Keratinocyte (primary cell): ENCODE measurements at regions not wholly inside any gene's neighbourhood (a gene's known extent, or its start where the extent isn't known, plus 50 kb on each side); places are given as distances from the start of the nearest gene placed in this dataset.

Experiments used
- DNase-seq: peaks from one replicate; pipeline ENCODE4 v3.0.0-alpha.2; 2011; ENCODE audit warnings: low read depth, missing footprints, low spot score
- FAIRE-seq: peaks from 2 replicates; lab custom pipeline; 2011; peaks lifted over from hg19 to GRCh38; lab: Jason Lieb, UNC
- H2AFZ ChIP-seq: 2 replicates; pipeline ENCODE4 v1.6.0; 2012; ENCODE audit warnings: low read length, control low read depth, inconsistent platforms; ENCODE audit not compliant: control insufficient read depth
- H3K27ac ChIP-seq: 2 replicates; pipeline ENCODE4 v1.5.1; 2011; ENCODE audit warnings: low read length; ENCODE audit not compliant: control insufficient read depth, insufficient read depth
- H3K27me3 ChIP-seq: 3 replicates; pipeline ENCODE4 v1.6.0; 2011; ENCODE audit warnings: low read length; ENCODE audit not compliant: control insufficient read depth, insufficient read depth; ENCODE audit errors: extremely low read depth
- H3K36me3 ChIP-seq, 2 experiments: 2 replicates in 1 of 2; 3 replicates in 1 of 2; pipeline ENCODE4 v1.5.1; 2011; ENCODE audit warnings: low read length in 2 of 2, mild to moderate bottlenecking in 1 of 2; ENCODE audit not compliant: control insufficient read depth in 2 of 2, insufficient read depth in 2 of 2; ENCODE audit errors: extremely low read depth in 1 of 2
- H3K4me1 ChIP-seq: 3 replicates; pipeline ENCODE4 v1.5.1; 2011; ENCODE audit warnings: low read length; ENCODE audit not compliant: control insufficient read depth, insufficient read depth; ENCODE audit errors: extremely low read depth
- H3K4me2 ChIP-seq: 3 replicates; pipeline ENCODE4 v1.6.0; 2011; ENCODE audit warnings: low read depth, low read length; ENCODE audit not compliant: control insufficient read depth, insufficient read depth; ENCODE audit errors: extremely low read depth
- H3K4me3 ChIP-seq, 3 experiments: fragments of 200-600 bp in 1 of 3; sonication (generic) in 1 of 3; 2 replicates in 2 of 3; 3 replicates in 1 of 3; pipeline ENCODE4 v1.5.1; 2011 to 2016; ENCODE audit warnings: low read length in 3 of 3, mild to moderate bottlenecking in 3 of 3, control low read depth in 2 of 3, inconsistent platforms in 1 of 3, low read depth in 1 of 3, mixed read lengths in 1 of 3, mixed run types in 1 of 3, moderate library complexity in 1 of 3; ENCODE audit not compliant: control insufficient read depth in 2 of 3, insufficient read depth in 2 of 3; ENCODE audit errors: extremely low read depth in 1 of 3
- H3K79me2 ChIP-seq: 2 replicates; pipeline ENCODE4 v1.6.0; 2012; ENCODE audit warnings: low read length; ENCODE audit not compliant: control insufficient read depth, insufficient read depth
- H3K9ac ChIP-seq: 3 replicates; pipeline ENCODE4 v1.6.0; 2011; ENCODE audit warnings: low read length; ENCODE audit not compliant: control insufficient read depth, insufficient read depth; ENCODE audit errors: extremely low read depth
- H3K9me1 ChIP-seq: 3 replicates; pipeline ENCODE4 v1.6.0; 2011; ENCODE audit warnings: low read length; ENCODE audit not compliant: control insufficient read depth, insufficient read depth; ENCODE audit errors: extremely low read depth
- H3K9me3 ChIP-seq: 2 replicates; pipeline ENCODE4 v1.5.1; 2012; ENCODE audit warnings: low read depth, low read length; ENCODE audit not compliant: control insufficient read depth
- H4K20me1 ChIP-seq: 3 replicates; pipeline ENCODE4 v1.6.0; 2011; ENCODE audit warnings: low read length; ENCODE audit not compliant: control insufficient read depth, insufficient read depth; ENCODE audit errors: extremely low read depth
- CTCF ChIP-seq, 3 experiments: IDR thresholded peaks in 1 of 3; conservative IDR thresholded peaks in 1 of 3; optimal IDR thresholded peaks in 1 of 3; 2 replicates in 2 of 3; 3 replicates in 1 of 3; pipeline versions ENCODE3 to v1.5.1; 2011; ENCODE audit warnings: low read length in 3 of 3, mild to moderate bottlenecking in 3 of 3, moderate library complexity in 2 of 3, control low read depth in 1 of 3, inconsistent platforms in 1 of 3; ENCODE audit not compliant: insufficient read depth in 2 of 3; ENCODE audit errors: extremely low read depth in 1 of 3
- EZH2 ChIP-seq: IDR thresholded peaks from one replicate; pipeline ENCODE4 v1.6.1; 2012; ENCODE audit warnings: inconsistent platforms, mild to moderate bottlenecking, low read length, moderate library complexity
- dilution Hi-C: fragments of 300-500 bp; cut with MboI; formaldehyde crosslinking; loops from one replicate; pipeline ENCODE4 v1.7.0; 2020; ENCODE audit warnings: low sequenced_read_pairs; ENCODE audit not compliant: extremely low pct_ligation_motif_present

GRCh38 chr16:24488045-24488444 is 51.3 kb upstream of the RBBP6 start:
- FAIRE-seq (no peak), DNase-seq (no peak)
- H2AFZ ChIP-seq: no peak overlapping the region
- dilution Hi-C loops: loop anchor here (25.0 kb wide), 1 partner anchor 426 kb away; no protein-coding TSS in a partner anchor
- no peak overlapping the region for H3K27ac ChIP-seq
- H3K36me3 ChIP-seq: no peaks in the 10 kb centered on the region
- H3K9ac ChIP-seq: no peak overlapping the region
- H3K4me2 ChIP-seq: no peak overlapping the region
- no peaks in the 10 kb centered on the region for H3K4me1 ChIP-seq
- no peaks in the 10 kb centered on the region for H3K9me1 ChIP-seq
- TF ChIP-seq EZH2: no peak
- no peak for TF ChIP-seq CTCF (optimal IDR thresholded peaks at IDR 0.05 in 1 of 3, IDR thresholded peaks at IDR 0.05 in 1 of 3, conservative IDR thresholded peaks at IDR 0.05 in 1 of 3; ENCODE audit: extremely low read depth in 1 of 3, insufficient read depth in 2 of 3, low read length in 3 of 3)
- no peaks in the 10 kb centered on the region for H3K79me2 ChIP-seq
- no peaks in the 10 kb centered on the region for H3K27me3 ChIP-seq
- H3K4me3 ChIP-seq: no peak overlapping the region
- H3K9me3 ChIP-seq: no peaks in the 10 kb centered on the region
- no peaks in the 10 kb centered on the region for H4K20me1 ChIP-seq
